ENCODE measurements at regions not wholly inside any gene's neighbourhood (a gene's known extent, or its start where the extent isn't known, plus 50 kb on each side); places are given as distances from the start of the nearest gene placed in this dataset.

DNA sequence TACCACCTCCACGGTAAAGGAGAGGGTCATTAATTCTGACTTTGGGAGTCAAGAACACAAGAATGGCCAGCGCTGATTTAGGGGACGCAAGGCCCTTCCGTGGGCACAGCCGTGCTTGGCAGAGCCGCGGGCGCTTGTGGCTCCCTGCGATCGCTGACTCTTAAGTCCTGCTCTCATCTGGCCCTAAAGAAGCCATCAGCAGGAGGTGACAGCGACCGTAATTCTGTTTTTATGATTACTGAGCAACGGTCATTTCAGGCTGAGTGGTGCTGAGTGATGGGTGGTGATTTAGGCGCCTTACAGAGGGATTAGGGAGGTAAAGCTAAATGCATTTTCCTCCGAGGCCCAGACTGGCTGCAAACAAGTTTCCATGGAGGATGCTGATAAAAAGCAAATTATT lies 364.6 kb upstream of the SULF2 start:
- TF ChIP-seq, protein P1, sequence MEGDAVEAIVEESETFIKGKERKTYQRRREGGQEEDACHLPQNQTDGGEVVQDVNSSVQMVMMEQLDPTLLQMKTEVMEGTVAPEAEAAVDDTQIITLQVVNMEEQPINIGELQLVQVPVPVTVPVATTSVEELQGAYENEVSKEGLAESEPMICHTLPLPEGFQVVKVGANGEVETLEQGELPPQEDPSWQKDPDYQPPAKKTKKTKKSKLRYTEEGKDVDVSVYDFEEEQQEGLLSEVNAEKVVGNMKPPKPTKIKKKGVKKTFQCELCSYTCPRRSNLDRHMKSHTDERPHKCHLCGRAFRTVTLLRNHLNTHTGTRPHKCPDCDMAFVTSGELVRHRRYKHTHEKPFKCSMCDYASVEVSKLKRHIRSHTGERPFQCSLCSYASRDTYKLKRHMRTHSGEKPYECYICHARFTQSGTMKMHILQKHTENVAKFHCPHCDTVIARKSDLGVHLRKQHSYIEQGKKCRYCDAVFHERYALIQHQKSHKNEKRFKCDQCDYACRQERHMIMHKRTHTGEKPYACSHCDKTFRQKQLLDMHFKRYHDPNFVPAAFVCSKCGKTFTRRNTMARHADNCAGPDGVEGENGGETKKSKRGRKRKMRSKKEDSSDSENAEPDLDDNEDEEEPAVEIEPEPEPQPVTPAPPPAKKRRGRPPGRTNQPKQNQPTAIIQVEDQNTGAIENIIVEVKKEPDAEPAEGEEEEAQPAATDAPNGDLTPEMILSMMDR (IDR thresholded peaks at IDR 0.05): no peak
- no peak for TF ChIP-seq EP300 (IDR thresholded peaks at IDR 0.05)
